ENCODE measurements at regions not wholly inside any gene's neighbourhood (a gene's known extent, or its start where the extent isn't known, plus 50 kb on each side); places are given as distances from the start of the nearest gene placed in this dataset.
"Not testable (repeated sequence)": the region's sequence is repeated elsewhere in the genome, so short reads cannot be mapped to it uniquely, and the experiment has no call there.

DNA sequence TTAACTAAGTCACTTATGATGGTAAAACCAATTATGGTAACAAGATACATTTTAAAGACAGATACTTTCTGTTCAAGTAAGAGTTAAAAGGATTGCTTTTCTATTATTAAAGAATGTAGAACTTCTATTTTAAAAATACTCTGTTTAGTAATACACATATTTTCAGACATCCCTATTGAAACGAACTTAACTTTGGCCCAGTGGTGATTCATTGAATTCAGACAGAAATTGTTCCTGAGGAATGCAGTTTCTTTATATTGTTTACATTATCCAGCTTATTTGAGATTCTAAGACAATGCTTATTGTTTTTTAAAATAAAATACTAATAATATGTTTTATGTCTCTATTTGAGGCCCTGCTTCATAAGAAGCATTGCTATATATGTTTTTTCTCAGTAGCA, 816.4 kb downstream of the SEMA5A start:
- H3K4me1 ChIP-seq (ENCODE audit: control insufficient read depth, insufficient read depth, low read length), result no peaks in the 10 kb centered on the region
- no peaks in the 10 kb centered on the region for H3K9me3 ChIP-seq (ENCODE audit: control insufficient read depth, low read length)
- H3K36me3 ChIP-seq (ENCODE audit: control insufficient read depth, insufficient read depth, low read length), result no peaks in the 10 kb centered on the region
- H3K9ac ChIP-seq (ENCODE audit: low read length), result no peak overlapping the region
- no peak overlapping the region for H3K4me3 ChIP-seq (ENCODE audit: low read length)
- no peaks in the 10 kb centered on the region for H3K27me3 ChIP-seq (ENCODE audit: control insufficient read depth, insufficient read depth, low read length)

DNA sequence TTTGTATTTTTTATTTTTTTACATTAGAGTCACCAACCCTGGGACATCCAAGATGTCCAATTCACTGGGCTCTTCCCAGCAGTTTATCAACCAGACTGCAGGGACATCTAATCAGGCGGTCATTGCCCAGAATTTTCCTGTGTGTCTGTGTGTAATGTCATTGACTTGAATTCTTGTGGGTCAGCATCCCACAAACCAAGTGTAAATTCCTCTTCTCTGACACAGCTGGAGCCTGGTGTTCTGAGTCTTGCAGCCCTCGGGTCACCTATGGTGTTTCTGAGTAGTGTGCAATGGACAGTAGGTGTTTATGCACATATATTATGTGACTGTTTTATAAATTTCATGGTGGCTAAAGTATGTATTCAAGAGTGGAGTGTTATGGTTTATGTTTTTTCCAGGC, 815.7 kb downstream of the SEMA5A start:
- H3K9me3 ChIP-seq (ENCODE audit: control insufficient read depth, low read length), result no peaks in the 10 kb centered on the region
- no peaks in the 10 kb centered on the region for H3K27me3 ChIP-seq (ENCODE audit: control insufficient read depth, insufficient read depth, low read length)
- no peak overlapping the region for H3K9ac ChIP-seq (ENCODE audit: low read length)
- no peak overlapping the region for H3K4me3 ChIP-seq (ENCODE audit: low read length)
- no peaks in the 10 kb centered on the region for H3K36me3 ChIP-seq (ENCODE audit: control insufficient read depth, insufficient read depth, low read length)
- H3K4me1 ChIP-seq (ENCODE audit: control insufficient read depth, insufficient read depth, low read length), result no peaks in the 10 kb centered on the region

DNA sequence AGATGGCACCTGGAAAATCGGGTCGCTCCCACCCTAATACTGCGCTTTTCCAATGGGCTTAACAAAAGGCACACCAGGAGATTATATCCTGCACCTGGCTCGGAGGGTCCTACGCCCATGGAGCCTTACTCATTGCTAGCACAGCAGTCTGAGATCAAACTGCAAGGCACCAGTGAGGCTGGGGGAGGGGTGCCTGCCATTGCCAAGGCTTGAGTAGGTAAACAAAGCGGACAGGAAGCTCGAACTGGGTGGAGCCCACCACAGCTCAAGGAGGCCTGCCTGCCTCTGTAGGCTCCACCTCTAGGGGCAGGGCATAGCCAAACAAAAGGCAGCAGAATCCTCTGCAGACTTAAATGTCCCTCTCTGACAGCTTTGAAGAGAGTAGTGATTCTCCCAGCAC, 814.8 kb downstream of the SEMA5A start:
- not testable (repeated sequence) for H3K36me3 ChIP-seq (ENCODE audit: control insufficient read depth, insufficient read depth, low read length); H3K9me3 ChIP-seq (ENCODE audit: control insufficient read depth, low read length); H3K4me3 ChIP-seq (ENCODE audit: low read length); H3K9ac ChIP-seq (ENCODE audit: low read length); H3K4me1 ChIP-seq (ENCODE audit: control insufficient read depth, insufficient read depth, low read length); H3K27me3 ChIP-seq (ENCODE audit: control insufficient read depth, insufficient read depth, low read length)

DNA sequence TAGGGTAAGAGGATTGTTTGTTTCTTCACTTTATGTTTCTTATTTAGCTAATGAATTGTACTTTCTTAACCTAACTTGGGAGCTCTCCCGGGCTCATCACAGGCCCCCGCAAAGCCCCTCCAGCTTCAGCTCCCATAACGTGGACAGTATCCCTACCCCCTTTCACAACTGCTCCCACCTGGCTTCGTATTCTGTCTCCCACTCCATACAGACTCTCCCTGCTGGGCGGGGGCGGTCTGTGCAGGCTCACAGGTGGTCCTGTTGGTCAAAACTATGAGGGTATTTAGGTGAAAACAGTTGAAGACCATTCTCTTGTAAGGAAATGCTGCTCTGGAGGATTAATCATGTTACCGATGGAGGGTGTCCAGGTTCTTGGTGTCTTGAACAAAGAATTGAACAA, 805.3 kb downstream of the SEMA5A start:
- Histone ChIP-seq H3K4me1 (ENCODE audit: control insufficient read depth, insufficient read depth, low read length) (no peaks in the 10 kb centered on the region), H3K27me3 (ENCODE audit: control insufficient read depth, insufficient read depth, low read length) (no peaks in the 10 kb centered on the region), H3K9ac (ENCODE audit: low read length) (no peak overlapping the region), H3K4me3 (ENCODE audit: low read length) (no peak overlapping the region), H3K36me3 (ENCODE audit: control insufficient read depth, insufficient read depth, low read length) (no peaks in the 10 kb centered on the region), H3K9me3 (ENCODE audit: control insufficient read depth, low read length) (no peaks in the 10 kb centered on the region)

DNA sequence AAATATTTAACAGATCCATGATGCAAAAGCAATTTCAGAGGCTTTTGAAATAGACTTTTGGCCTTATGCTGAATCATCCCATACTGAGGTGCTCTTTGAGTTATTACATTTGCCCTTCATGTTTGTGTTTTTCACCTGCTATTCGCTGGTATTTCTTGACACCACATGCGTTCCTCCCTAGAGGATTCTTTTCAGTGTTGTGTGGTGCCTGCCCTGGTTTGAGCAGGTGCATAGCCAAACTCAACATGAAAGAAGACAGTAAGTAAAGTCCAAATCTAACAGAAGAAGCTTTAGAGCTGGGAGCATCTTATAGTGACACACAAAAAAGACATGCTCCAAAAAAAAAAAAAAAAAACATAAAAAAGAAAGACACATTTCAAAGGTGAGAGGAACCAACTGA, 796.3 kb downstream of the SEMA5A start:
- Histone ChIP-seq H3K4me3 (ENCODE audit: low read length) (no peak overlapping the region), H3K36me3 (ENCODE audit: control insufficient read depth, insufficient read depth, low read length) (no peaks in the 10 kb centered on the region), H3K4me1 (ENCODE audit: control insufficient read depth, insufficient read depth, low read length) (no peaks in the 10 kb centered on the region), H3K27me3 (ENCODE audit: control insufficient read depth, insufficient read depth, low read length) (no peaks in the 10 kb centered on the region), H3K9me3 (ENCODE audit: control insufficient read depth, low read length) (no peaks in the 10 kb centered on the region), H3K9ac (ENCODE audit: low read length) (no peak overlapping the region)

DNA sequence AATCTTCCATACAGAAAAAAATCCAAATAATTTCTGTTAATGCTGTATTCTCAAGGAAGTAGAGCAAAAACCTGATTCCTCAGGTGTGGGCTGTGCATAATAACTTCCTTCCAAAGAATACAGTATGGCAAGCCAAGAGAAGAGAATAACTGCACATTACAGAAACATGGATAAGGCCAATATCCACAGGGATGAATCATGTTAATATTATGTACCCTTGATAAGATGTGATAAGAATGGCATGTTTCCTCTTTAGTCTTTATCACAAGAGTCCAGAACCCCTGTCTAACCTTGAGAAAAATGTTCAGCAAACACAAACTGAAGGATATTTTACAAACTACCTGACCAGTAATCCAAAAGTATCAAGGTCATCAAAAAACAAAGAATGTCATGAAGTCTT, 795.8 kb downstream of the SEMA5A start:
- Histone ChIP-seq H3K27me3 (ENCODE audit: control insufficient read depth, insufficient read depth, low read length) (no peaks in the 10 kb centered on the region), H3K9me3 (ENCODE audit: control insufficient read depth, low read length) (no peaks in the 10 kb centered on the region), H3K4me1 (ENCODE audit: control insufficient read depth, insufficient read depth, low read length) (no peaks in the 10 kb centered on the region), H3K36me3 (ENCODE audit: control insufficient read depth, insufficient read depth, low read length) (no peaks in the 10 kb centered on the region), H3K9ac (ENCODE audit: low read length) (no peak overlapping the region), H3K4me3 (ENCODE audit: low read length) (no peak overlapping the region)

DNA sequence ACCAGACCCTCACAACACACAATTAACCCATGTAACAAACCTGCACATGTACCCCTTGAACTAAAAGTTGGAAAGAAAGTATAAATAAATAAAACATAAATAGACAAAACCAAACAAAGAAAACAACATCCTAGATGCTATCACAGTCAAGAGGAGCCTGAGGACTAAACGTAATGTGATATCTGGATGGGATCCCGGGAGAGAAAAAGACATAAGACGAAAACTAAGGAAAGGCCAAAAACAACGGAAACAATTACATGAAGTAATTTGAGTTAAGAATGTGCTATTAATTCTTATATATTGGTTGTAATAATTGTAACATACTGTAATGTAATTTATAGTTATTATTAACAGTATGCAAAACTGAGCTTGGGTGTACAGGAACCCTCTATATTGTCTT, 793.9 kb downstream of the SEMA5A start:
- no peaks in the 10 kb centered on the region for H3K36me3 ChIP-seq (ENCODE audit: control insufficient read depth, insufficient read depth, low read length)
- no peaks in the 10 kb centered on the region for H3K9me3 ChIP-seq (ENCODE audit: control insufficient read depth, low read length)
- H3K4me1 ChIP-seq (ENCODE audit: control insufficient read depth, insufficient read depth, low read length), result no peaks in the 10 kb centered on the region
- no peaks in the 10 kb centered on the region for H3K27me3 ChIP-seq (ENCODE audit: control insufficient read depth, insufficient read depth, low read length)
- H3K4me3 ChIP-seq (ENCODE audit: low read length), result no peak overlapping the region
- no peak overlapping the region for H3K9ac ChIP-seq (ENCODE audit: low read length)

DNA sequence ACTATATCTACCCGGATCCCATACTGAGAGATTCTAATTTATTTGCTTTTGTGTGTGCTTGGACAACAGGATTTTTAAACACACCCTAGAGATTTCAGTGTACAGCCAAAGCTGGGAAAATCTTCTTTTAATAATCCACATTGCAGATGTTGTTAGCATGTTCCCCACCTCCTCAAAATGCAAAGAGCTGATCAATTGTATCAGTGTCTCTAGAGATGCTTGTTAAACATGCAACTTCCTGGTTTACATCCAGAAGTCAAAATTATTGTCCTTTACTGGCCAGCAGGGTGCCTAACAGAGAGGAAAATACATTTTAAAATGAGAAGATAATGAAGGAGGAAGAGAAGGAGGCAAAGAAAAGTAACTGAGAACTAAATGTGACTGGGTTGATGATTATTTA, 793.3 kb downstream of the SEMA5A start:
- no peaks in the 10 kb centered on the region for H3K36me3 ChIP-seq (ENCODE audit: control insufficient read depth, insufficient read depth, low read length)
- H3K4me3 ChIP-seq (ENCODE audit: low read length), result no peak overlapping the region
- H3K9ac ChIP-seq (ENCODE audit: low read length), result no peak overlapping the region
- H3K9me3 ChIP-seq (ENCODE audit: control insufficient read depth, low read length), result no peaks in the 10 kb centered on the region
- no peaks in the 10 kb centered on the region for H3K4me1 ChIP-seq (ENCODE audit: control insufficient read depth, insufficient read depth, low read length)
- H3K27me3 ChIP-seq (ENCODE audit: control insufficient read depth, insufficient read depth, low read length), result no peaks in the 10 kb centered on the region

DNA sequence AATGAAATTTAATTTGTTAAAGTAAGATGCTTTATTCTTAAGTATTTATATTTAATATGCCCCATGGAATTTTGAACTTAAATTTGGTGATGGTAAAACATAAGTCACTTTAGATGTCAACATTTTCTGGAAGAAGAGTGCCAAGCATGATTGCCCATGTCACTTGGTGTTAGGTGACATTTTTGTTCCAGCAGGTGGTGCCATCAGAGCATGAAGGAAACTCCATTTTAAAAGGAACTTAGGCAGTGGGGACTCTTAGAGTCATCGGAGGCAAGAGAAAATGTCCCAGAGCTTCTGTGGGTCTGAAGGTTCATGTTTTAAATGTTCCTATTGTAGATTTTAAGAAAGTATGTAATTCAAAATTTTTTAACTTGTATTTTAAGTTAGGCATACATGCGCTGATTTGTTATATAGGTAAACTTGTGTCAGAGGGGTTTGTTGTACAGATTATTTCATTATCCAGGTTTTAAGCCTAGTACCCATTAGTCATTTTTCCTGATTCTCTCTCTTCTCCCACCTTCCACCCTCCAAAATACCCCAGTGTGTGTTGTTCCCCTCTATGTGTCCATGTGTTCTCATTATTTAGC, 789.3 kb downstream of the SEMA5A start:
- Histone ChIP-seq H3K4me3 (ENCODE audit: low read length) (no peak overlapping the region), H3K36me3 (ENCODE audit: control insufficient read depth, insufficient read depth, low read length) (no peaks in the 10 kb centered on the region), H3K4me1 (ENCODE audit: control insufficient read depth, insufficient read depth, low read length) (no peaks in the 10 kb centered on the region), H3K27me3 (ENCODE audit: control insufficient read depth, insufficient read depth, low read length) (no peaks in the 10 kb centered on the region), H3K9ac (ENCODE audit: low read length) (no peak overlapping the region), H3K9me3 (ENCODE audit: control insufficient read depth, low read length) (no peaks in the 10 kb centered on the region)

DNA sequence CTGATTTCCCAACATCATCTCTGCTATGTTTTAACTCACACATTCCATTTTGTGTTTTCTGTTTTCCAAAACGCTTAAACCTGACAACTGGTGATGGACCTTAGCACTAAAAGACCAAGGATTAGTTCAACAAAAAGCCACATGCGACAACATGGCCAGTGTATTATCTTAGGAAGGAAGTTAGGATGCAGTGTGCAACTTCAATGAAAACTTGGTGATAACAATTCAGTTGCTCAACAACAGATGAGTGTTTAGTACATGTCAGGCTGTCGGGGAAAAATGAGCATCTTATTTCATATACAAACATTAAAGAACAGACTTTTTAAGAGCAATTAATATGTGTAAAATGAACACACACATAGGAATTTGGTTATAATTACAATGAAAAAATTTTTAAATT, 780.0 kb downstream of the SEMA5A start:
- no peaks in the 10 kb centered on the region for H3K27me3 ChIP-seq (ENCODE audit: control insufficient read depth, insufficient read depth, low read length)

DNA sequence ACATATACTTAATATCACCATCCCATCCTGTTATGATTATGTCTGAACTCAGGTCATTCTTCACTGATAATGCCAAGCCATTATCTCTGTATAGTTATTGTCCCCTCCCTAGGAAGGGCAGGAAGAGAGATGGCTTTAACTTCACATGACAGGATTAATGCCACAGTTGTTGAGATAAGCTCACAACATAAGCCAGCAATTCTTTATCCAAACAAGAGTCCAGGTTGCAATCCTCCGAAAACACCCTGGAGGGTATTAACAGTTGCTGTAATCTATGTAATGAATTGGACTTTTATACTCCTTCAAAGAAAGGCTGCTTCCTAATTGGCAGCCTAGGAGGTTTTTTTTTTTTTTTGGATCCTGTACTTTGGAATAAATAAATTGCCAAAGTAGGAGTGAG, 779.4 kb downstream of the SEMA5A start:
- no peaks in the 10 kb centered on the region for H3K27me3 ChIP-seq (ENCODE audit: control insufficient read depth, insufficient read depth, low read length)
- no peaks in the 10 kb centered on the region for H3K4me1 ChIP-seq (ENCODE audit: control insufficient read depth, insufficient read depth, low read length)
- no peaks in the 10 kb centered on the region for H3K9me3 ChIP-seq (ENCODE audit: control insufficient read depth, low read length)
- H3K4me3 ChIP-seq (ENCODE audit: low read length), result no peak overlapping the region
- no peaks in the 10 kb centered on the region for H3K36me3 ChIP-seq (ENCODE audit: control insufficient read depth, insufficient read depth, low read length)
- no peak overlapping the region for H3K9ac ChIP-seq (ENCODE audit: low read length)

More for the DNA sequence above, 780.0 kb downstream of the SEMA5A start:
- Histone ChIP-seq H3K36me3 (ENCODE audit: control insufficient read depth, insufficient read depth, low read length) (no peaks in the 10 kb centered on the region), H3K4me3 (ENCODE audit: low read length) (no peak overlapping the region), H3K4me1 (ENCODE audit: control insufficient read depth, insufficient read depth, low read length) (no peaks in the 10 kb centered on the region), H3K9me3 (ENCODE audit: control insufficient read depth, low read length) (no peaks in the 10 kb centered on the region), H3K9ac (ENCODE audit: low read length) (no peak overlapping the region)

DNA sequence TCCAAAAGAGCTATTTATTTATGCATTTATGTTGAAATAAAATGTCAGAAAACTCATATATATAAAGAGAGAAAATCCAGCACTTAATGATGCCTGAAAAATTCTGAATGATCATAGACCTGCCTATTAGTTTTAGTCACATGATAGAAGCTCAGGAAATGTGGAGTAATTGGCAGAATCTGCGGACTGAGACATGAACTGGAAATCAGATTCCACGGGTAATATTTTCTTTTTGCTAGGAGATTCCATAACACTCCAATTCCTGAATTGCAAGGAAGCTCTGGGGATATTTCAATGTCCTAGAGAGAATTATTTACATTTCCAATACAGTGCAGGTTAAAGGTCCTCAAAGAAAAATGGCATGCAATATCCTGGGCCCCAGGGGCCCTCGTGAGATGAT, 778.8 kb downstream of the SEMA5A start:
- no peaks in the 10 kb centered on the region for H3K9me3 ChIP-seq (ENCODE audit: control insufficient read depth, low read length)
- no peak overlapping the region for H3K9ac ChIP-seq (ENCODE audit: low read length)
- H3K4me3 ChIP-seq (ENCODE audit: low read length), result no peak overlapping the region
- H3K27me3 ChIP-seq (ENCODE audit: control insufficient read depth, insufficient read depth, low read length), result no peaks in the 10 kb centered on the region
- H3K36me3 ChIP-seq (ENCODE audit: control insufficient read depth, insufficient read depth, low read length), result no peaks in the 10 kb centered on the region
- H3K4me1 ChIP-seq (ENCODE audit: control insufficient read depth, insufficient read depth, low read length), result no peaks in the 10 kb centered on the region

DNA sequence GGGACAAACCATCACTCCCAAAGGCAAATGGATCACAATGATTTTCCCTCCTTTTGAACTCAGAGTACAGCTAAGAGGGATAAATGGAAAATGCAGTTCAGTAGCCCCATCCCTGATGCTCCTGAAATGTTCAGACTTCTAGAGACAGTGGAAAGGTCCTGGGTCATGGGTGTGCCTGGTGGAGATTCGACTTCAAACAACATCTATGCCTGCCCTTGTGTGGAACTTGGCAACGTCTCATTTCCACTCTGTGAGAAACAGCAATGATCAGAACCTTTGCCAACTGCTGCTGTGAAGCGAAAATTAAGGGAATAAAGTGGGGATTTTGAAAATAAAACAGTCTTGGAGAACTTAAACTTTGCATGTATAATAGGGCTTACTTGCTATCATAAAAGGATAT, 778.1 kb downstream of the SEMA5A start:
- H3K36me3 ChIP-seq (ENCODE audit: control insufficient read depth, insufficient read depth, low read length), result no peaks in the 10 kb centered on the region
- H3K4me3 ChIP-seq (ENCODE audit: low read length), result no peak overlapping the region
- no peak overlapping the region for H3K9ac ChIP-seq (ENCODE audit: low read length)
- H3K27me3 ChIP-seq (ENCODE audit: control insufficient read depth, insufficient read depth, low read length), result no peaks in the 10 kb centered on the region
- no peaks in the 10 kb centered on the region for H3K9me3 ChIP-seq (ENCODE audit: control insufficient read depth, low read length)
- H3K4me1 ChIP-seq (ENCODE audit: control insufficient read depth, insufficient read depth, low read length), result no peaks in the 10 kb centered on the region
